ENCODE measurements at regions not wholly inside any gene's neighbourhood (a gene's known extent, or its start where the extent isn't known, plus 50 kb on each side); places are given as distances from the start of the nearest gene placed in this dataset.

- TF ChIP-seq CTCF (conservative IDR thresholded peaks at IDR 0.05) = no peak
- no peak for TF ChIP-seq EZH2 (IDR thresholded peaks at IDR 0.05; ENCODE audit: low read depth)
These were observed 1765.9 kb downstream of the PLA2G4A start for GRCh38 chr1:188594542-188595235.

Data from PC-9 (cell line).